IPS-18a (cell line): ENCODE measurements at regions not wholly inside any gene's neighbourhood (a gene's known extent, or its start where the extent isn't known, plus 50 kb on each side); places are given as distances from the start of the nearest gene placed in this dataset.
"Not testable (repeated sequence)": the region's sequence is repeated elsewhere in the genome, so short reads cannot be mapped to it uniquely, and the experiment has no call there.

ENCODE experiments used
- H3K27ac ChIP-seq: one replicate; pipeline ENCODE4 v1.5.1; 2013; ENCODE audit warnings: low read length
- H3K27me3 ChIP-seq: one replicate; pipeline ENCODE4 v1.6.1; 2013; ENCODE audit warnings: mild to moderate bottlenecking, low read length; ENCODE audit not compliant: control insufficient read depth, insufficient read depth
- H3K36me3 ChIP-seq: one replicate; pipeline ENCODE4 v1.6.1; 2013; ENCODE audit warnings: low read depth, low read length; ENCODE audit not compliant: control insufficient read depth
- H3K4me1 ChIP-seq: one replicate; pipeline ENCODE4 v1.6.1; 2013; ENCODE audit warnings: low read depth, low read length; ENCODE audit not compliant: control insufficient read depth
- H3K4me3 ChIP-seq: one replicate; pipeline ENCODE4 v1.5.1; 2013; ENCODE audit warnings: low read length
- H3K9ac ChIP-seq: one replicate; pipeline ENCODE4 v1.6.1; 2013; ENCODE audit warnings: mild to moderate bottlenecking, low read length, moderate library complexity
- H3K9me3 ChIP-seq: one replicate; pipeline ENCODE4 v1.6.1; 2013; ENCODE audit warnings: low read depth, low read length; ENCODE audit not compliant: control insufficient read depth

- H3K27me3 ChIP-seq, H3K36me3 ChIP-seq, H3K4me1 ChIP-seq, H3K4me3 ChIP-seq, H3K9ac ChIP-seq, H3K27ac ChIP-seq: not testable (repeated sequence)
- peaks cover 27% of the 10 kb centered on the region for H3K9me3 ChIP-seq
Observed at GRCh38 chr20:29409160-29409689, 1848.2 kb upstream of the DEFB115 start.

- H3K4me3 ChIP-seq = no peak overlapping the region
- H3K27me3 ChIP-seq = no peaks in the 10 kb centered on the region
- peaks cover 20% of the 10 kb centered on the region for H3K9me3 ChIP-seq
- no peak overlapping the region for H3K9ac ChIP-seq
- no peaks in the 10 kb centered on the region for H3K36me3 ChIP-seq
- no peak overlapping the region for H3K27ac ChIP-seq
- H3K4me1 ChIP-seq = no peaks in the 10 kb centered on the region
Observed at GRCh38 chr20:29409833-29410805, 1847.3 kb upstream of the DEFB115 start.

- Histone ChIP-seq H3K36me3 (no peaks in the 10 kb centered on the region), H3K4me3 (no peak overlapping the region), H3K27ac (no peak overlapping the region), H3K9me3 (peaks cover 14% of the 10 kb centered on the region), H3K27me3 (no peaks in the 10 kb centered on the region), H3K4me1 (no peaks in the 10 kb centered on the region), H3K9ac (no peak overlapping the region)
Observed at GRCh38 chr20:29410806-29411457, 1846.5 kb upstream of the DEFB115 start.

- H3K27ac ChIP-seq, H3K36me3 ChIP-seq, H3K9ac ChIP-seq, H3K4me3 ChIP-seq, H3K27me3 ChIP-seq, H3K4me1 ChIP-seq: not testable (repeated sequence)
- peaks cover 17% of the 10 kb centered on the region for H3K9me3 ChIP-seq
Observed at GRCh38 chr20:29411458-29411820, 1846.0 kb upstream of the DEFB115 start.

- Histone ChIP-seq H3K9me3 (peaks cover 16% of the 10 kb centered on the region), H3K4me1 (no peaks in the 10 kb centered on the region), H3K27ac (no peak overlapping the region), H3K9ac (no peak overlapping the region), H3K27me3 (no peaks in the 10 kb centered on the region), H3K36me3 (no peaks in the 10 kb centered on the region), H3K4me3 (no peak overlapping the region)
Observed at GRCh38 chr20:29419378-29419777, 1838.1 kb upstream of the DEFB115 start.

- Histone ChIP-seq H3K9me3 (no peaks in the 10 kb centered on the region), H3K4me1 (no peaks in the 10 kb centered on the region), H3K4me3 (no peak overlapping the region), H3K9ac (no peak overlapping the region), H3K36me3 (no peaks in the 10 kb centered on the region), H3K27me3 (no peaks in the 10 kb centered on the region), H3K27ac (no peak overlapping the region)
Observed at GRCh38 chr20:29427201-29428060, 1830.0 kb upstream of the DEFB115 start.

- H3K9ac ChIP-seq = no peak overlapping the region
- no peaks in the 10 kb centered on the region for H3K36me3 ChIP-seq
- H3K4me3 ChIP-seq = no peak overlapping the region
- H3K4me1 ChIP-seq = no peaks in the 10 kb centered on the region
- H3K27ac ChIP-seq = no peak overlapping the region
- no peaks in the 10 kb centered on the region for H3K9me3 ChIP-seq
- no peaks in the 10 kb centered on the region for H3K27me3 ChIP-seq
Observed at GRCh38 chr20:29430531-29430930, 1826.9 kb upstream of the DEFB115 start.

- peaks cover 11% of the 10 kb centered on the region for H3K9me3 ChIP-seq
- H3K4me3 ChIP-seq, H3K36me3 ChIP-seq, H3K9ac ChIP-seq, H3K27me3 ChIP-seq, H3K27ac ChIP-seq, H3K4me1 ChIP-seq: not testable (repeated sequence)
Observed at GRCh38 chr20:29440721-29441120, 1816.7 kb upstream of the DEFB115 start.

- not testable (repeated sequence) for H3K27me3 ChIP-seq, H3K27ac ChIP-seq, H3K4me3 ChIP-seq, H3K4me1 ChIP-seq, H3K9me3 ChIP-seq, H3K9ac ChIP-seq, H3K36me3 ChIP-seq
Observed at GRCh38 chr20:29443206-29443781, 1814.2 kb upstream of the DEFB115 start.

- Histone ChIP-seq H3K36me3 (no peaks in the 10 kb centered on the region), H3K9ac (no peak overlapping the region), H3K4me3 (no peak overlapping the region), H3K27me3 (no peaks in the 10 kb centered on the region), H3K9me3 (peaks cover 7% of the 10 kb centered on the region), H3K4me1 (no peaks in the 10 kb centered on the region), H3K27ac (no peak overlapping the region)
Observed at GRCh38 chr20:29443819-29444218, 1813.6 kb upstream of the DEFB115 start.
